NCI-H1694 treated with DMSO at 0.1 percent for 48 hours (cell line): ENCODE measurements at regions not wholly inside any gene's neighbourhood (a gene's known extent, or its start where the extent isn't known, plus 50 kb on each side); places are given as distances from the start of the nearest gene placed in this dataset.
"Not testable (repeated sequence)": the region's sequence is repeated elsewhere in the genome, so short reads cannot be mapped to it uniquely, and the experiment has no call there.

Source experiments
- DNase-seq: peaks from one replicate; lab custom pipeline; 2025; lab: John Stamatoyannopoulos, UW

GRCh38 chr1:96508233-96508632 lies 213.4 kb upstream of the PTBP2 start:
- peak; percentile 6 for DNase-seq

- no peak for DNase-seq
Observed at GRCh38 chr1:96509339-96509738, 212.2 kb upstream of the PTBP2 start.

GRCh38 chr1:96509951-96510350 lies 211.6 kb upstream of the PTBP2 start:
- no peak for DNase-seq

GRCh38 chr1:96510391-96510790 lies 211.2 kb upstream of the PTBP2 start:
- no peak for DNase-seq

- DNase-seq = peak; percentile 3
Observed at GRCh38 chr1:96510911-96511310, 210.7 kb upstream of the PTBP2 start.

GRCh38 chr1:96513136-96513535 lies 208.4 kb upstream of the PTBP2 start:
- DNase-seq = no peak

- no peak for DNase-seq
Observed at GRCh38 chr1:96515430-96515829, 206.2 kb upstream of the PTBP2 start.

- no peak for DNase-seq
Observed at GRCh38 chr1:96515925-96516324, 205.7 kb upstream of the PTBP2 start.

- DNase-seq = no peak
Observed at GRCh38 chr1:96519851-96520578, 201.6 kb upstream of the PTBP2 start.

- no peak for DNase-seq
Observed at GRCh38 chr1:96520579-96520947, 201.0 kb upstream of the PTBP2 start.

- DNase-seq = no peak
Observed at GRCh38 chr1:96521010-96521409, 200.6 kb upstream of the PTBP2 start.

GRCh38 chr1:96521994-96522760 lies 199.4 kb upstream of the PTBP2 start:
- DNase-seq = no peak

GRCh38 chr1:96522927-96523326 lies 198.7 kb upstream of the PTBP2 start:
- no peak for DNase-seq

- no peak for DNase-seq
Observed at GRCh38 chr1:96524100-96524499, 197.5 kb upstream of the PTBP2 start.

- no peak for DNase-seq
Observed at GRCh38 chr1:96525657-96526557, 195.7 kb upstream of the PTBP2 start.

- not testable (repeated sequence) for DNase-seq
Observed at GRCh38 chr1:96528672-96529071, 192.9 kb upstream of the PTBP2 start.

- DNase-seq = no peak
Observed at GRCh38 chr1:96533820-96534219, 187.8 kb upstream of the PTBP2 start.

GRCh38 chr1:96536581-96536980 lies 185.0 kb upstream of the PTBP2 start:
- DNase-seq = no peak

GRCh38 chr1:96538111-96538641 lies 183.4 kb upstream of the PTBP2 start:
- peak; percentile 31 for DNase-seq

- DNase-seq = peak; percentile 80
Observed at GRCh38 chr1:96538883-96539282, 182.7 kb upstream of the PTBP2 start.

- no peak for DNase-seq
Observed at GRCh38 chr1:96541491-96541890, 180.1 kb upstream of the PTBP2 start.
